AG04450 (cell line): ENCODE measurements at regions not wholly inside any gene's neighbourhood (a gene's known extent, or its start where the extent isn't known, plus 50 kb on each side); places are given as distances from the start of the nearest gene placed in this dataset.

Experiments
- CTCF ChIA-PET: fragments of 300-600, 350-600 bp; formaldehyde crosslinking; extraction: SDS; loops from one replicate; lab custom pipeline; 2022; ENCODE audit warnings: antibody characterized with exemption, inconsistent platforms; lab: Charles Lee
- POLR2A ChIA-PET: fragments of 350-600 bp; formaldehyde crosslinking; extraction: SDS; loops from one replicate; lab custom pipeline; 2021; ENCODE audit warnings: antibody characterized with exemption, inconsistent platforms; lab: Yijun Ruan, JAX
- DNase-seq: peaks from one replicate; pipeline ENCODE4 v3.0.0-alpha.2; 2011; ENCODE audit warnings: low read depth, low spot score
- H3K27ac ChIP-seq: one replicate; pipeline ENCODE4 v1.5.1; 2012; ENCODE audit warnings: low read depth, low read length, control low read depth
- H3K27me3 ChIP-seq: one replicate; pipeline ENCODE4 v1.6.0; 2012; ENCODE audit warnings: low read length; ENCODE audit not compliant: control insufficient read depth, insufficient read depth
- H3K4me3 ChIP-seq: 2 replicates; pipeline ENCODE4 v1.5.1; 2011; ENCODE audit warnings: mild to moderate bottlenecking, low read depth, low read length, control low read depth
- H3K9me3 ChIP-seq: 2 replicates; pipeline ENCODE4 v1.5.1; 2012; ENCODE audit warnings: low read length; ENCODE audit not compliant: control insufficient read depth, insufficient read depth
- TF ChIP-seq, protein P1 (sequence below): IDR thresholded peaks from 2 replicates; pipeline ENCODE4 v1.5.1; 2011; ENCODE audit warnings: low read depth, low read length, control low read depth, inconsistent platforms

DNA sequence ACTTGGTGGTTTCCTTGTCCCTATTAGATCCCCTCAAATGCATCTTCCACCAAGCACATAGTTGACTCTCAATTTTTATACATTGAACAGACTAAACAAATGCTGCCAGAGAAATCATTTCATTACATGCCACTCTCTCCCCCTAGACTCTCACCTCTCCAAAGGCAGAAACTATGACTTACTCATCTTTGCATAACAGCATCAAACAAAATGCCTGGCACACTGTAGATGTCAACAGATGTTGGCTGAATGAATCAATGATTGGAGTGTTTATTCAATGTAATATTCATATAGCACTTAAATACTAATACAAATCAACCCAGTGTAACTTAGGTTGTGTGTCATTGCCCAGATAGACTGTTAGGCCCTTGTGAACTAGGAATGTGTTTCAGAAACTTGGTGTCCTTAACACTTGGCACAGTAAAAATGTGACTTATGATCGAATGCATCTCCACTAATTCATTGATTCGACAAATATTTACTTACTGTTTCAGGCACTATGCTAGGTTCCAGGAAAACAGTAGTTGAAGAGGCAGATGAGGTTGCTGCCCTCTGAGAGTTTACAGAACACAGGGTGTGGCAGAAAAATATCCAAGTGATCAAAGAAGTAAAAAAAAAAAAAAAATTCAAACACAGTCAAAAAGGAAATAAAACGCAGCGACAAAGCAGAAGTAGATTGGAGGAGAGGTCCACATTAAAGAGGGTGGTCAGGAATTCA lies 188.5 kb upstream of the LRRN1 start:
- Histone ChIP-seq H3K9me3 (peaks cover 16% of the 10 kb centered on the region; the same call in 1 of the 2 replicates), H3K27me3 (no peaks in the 10 kb centered on the region), H3K27ac (no peak overlapping the region), H3K4me3 (no peak overlapping the region)
- ChIA-PET CTCF (no interaction called here), POLR2A (no interaction called here)
- DNase-seq = no peak
- TF ChIP-seq, protein P1, sequence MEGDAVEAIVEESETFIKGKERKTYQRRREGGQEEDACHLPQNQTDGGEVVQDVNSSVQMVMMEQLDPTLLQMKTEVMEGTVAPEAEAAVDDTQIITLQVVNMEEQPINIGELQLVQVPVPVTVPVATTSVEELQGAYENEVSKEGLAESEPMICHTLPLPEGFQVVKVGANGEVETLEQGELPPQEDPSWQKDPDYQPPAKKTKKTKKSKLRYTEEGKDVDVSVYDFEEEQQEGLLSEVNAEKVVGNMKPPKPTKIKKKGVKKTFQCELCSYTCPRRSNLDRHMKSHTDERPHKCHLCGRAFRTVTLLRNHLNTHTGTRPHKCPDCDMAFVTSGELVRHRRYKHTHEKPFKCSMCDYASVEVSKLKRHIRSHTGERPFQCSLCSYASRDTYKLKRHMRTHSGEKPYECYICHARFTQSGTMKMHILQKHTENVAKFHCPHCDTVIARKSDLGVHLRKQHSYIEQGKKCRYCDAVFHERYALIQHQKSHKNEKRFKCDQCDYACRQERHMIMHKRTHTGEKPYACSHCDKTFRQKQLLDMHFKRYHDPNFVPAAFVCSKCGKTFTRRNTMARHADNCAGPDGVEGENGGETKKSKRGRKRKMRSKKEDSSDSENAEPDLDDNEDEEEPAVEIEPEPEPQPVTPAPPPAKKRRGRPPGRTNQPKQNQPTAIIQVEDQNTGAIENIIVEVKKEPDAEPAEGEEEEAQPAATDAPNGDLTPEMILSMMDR = no peak

DNA sequence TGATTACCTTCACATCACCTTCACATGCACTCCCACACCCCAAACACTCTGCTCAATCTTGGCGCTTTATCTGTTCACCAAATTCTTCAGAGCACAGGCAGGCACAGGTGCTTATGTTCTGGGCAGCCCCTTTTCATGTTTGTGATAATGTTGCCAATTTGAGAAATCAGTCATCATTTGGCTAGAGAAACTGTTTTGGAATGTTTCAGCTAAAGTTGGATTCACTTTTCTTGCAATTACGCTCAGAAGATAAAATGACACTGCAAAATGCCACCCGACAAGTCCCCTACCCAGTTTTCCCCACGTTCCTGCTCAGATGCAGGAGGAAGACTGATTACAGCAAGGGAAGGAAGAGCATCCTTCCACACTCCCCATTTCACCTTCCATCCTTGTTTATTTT lies 192.9 kb upstream of the LRRN1 start:
- Histone ChIP-seq H3K9me3 (peaks cover 16% of the 10 kb centered on the region; the same call in 1 of the 2 replicates), H3K4me3 (no peak overlapping the region), H3K27me3 (no peaks in the 10 kb centered on the region), H3K27ac (no peak overlapping the region)
- DNase-seq = no peak
- CTCF ChIA-PET = no interaction called here
- POLR2A ChIA-PET = no interaction called here
- TF ChIP-seq, protein P1 = no peak

DNA sequence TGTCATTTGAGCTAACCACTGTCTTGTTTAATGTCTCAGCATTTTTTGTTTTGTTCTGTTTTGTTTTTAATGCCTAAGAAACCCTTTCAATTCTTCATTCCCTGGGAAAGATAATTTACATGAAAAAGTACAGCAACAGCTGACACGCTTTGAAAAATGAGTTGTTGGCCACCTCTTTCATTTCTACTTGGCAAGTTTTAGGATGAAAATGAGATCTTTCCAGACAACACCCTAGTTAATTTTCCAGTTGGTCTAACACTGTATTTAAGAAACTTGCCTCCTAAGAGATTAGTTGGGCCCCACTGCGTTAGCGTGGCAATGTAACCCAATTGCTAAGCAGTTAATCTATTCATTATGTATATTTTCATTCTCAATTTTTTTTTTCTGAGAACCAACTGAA lies 194.0 kb upstream of the LRRN1 start:
- H3K27ac ChIP-seq = no peak overlapping the region
- TF ChIP-seq, protein P1 = no peak
- no peak overlapping the region for H3K4me3 ChIP-seq
- H3K27me3 ChIP-seq = no peaks in the 10 kb centered on the region
- H3K9me3 ChIP-seq = peaks cover 23% of the 10 kb centered on the region; the same call in 1 of the 2 replicates
- ChIA-PET POLR2A (no interaction called here), CTCF (no interaction called here)
- DNase-seq = no peak

DNA sequence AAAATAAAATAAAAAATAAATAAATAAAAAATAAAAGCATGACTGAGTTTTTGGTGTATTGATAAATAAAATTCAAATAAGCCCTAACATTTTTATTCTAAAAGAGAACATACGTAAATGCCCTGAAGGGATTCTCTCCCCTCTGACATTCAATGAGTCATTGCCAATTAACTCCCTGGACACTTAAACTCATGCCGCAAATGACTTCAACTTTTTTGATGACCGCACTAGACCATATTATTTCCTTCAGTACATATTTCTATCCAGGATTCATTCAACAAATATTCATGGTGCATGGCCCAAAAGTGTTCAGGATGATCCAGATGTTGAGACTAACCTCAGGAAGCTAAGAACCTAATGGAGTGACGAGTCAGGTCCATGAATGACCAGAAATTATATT lies 195.9 kb upstream of the LRRN1 start:
- H3K4me3 ChIP-seq = no peak overlapping the region
- no peak overlapping the region for H3K27ac ChIP-seq
- no peaks in the 10 kb centered on the region for H3K27me3 ChIP-seq
- no peak for DNase-seq
- ChIA-PET CTCF (no interaction called here), POLR2A (no interaction called here)
- TF ChIP-seq, protein P1 = no peak
- H3K9me3 ChIP-seq = peaks cover 27% of the 10 kb centered on the region; the same call in 1 of the 2 replicates

DNA sequence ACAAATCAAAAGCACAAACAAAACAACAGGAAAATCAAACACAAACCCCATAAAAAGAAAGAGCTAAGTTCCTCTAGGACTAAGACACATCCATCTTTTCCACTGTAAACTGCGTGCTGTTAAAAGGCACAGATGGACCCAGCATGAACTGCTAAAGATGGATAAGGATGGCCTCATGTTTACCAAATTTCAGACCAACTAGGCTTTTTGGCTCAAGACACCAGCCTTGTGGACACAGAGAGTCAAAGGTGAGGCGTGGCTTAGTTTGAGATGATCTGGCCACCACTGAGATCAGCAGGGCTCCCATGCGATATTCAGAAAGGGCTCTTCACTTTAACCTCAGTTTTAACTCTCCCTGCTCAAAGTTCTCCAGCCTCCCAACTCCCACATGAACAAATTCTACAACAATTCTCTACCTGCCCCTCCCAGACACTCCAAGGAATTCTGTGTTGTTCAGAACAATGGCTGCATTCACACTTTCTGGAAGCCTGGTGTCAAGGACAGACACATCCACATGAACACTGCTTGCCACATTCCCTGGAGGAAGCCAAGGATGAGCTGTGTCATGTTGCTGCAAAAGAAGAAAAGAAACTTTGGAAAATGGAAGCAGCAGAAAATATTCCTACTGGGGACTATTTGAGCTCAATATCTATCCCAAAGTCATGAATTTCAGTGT lies 198.4 kb upstream of the LRRN1 start:
- no peaks in the 10 kb centered on the region for H3K27me3 ChIP-seq
- H3K27ac ChIP-seq = no peak overlapping the region
- ChIA-PET CTCF (no interaction called here), POLR2A (no interaction called here)
- H3K9me3 ChIP-seq = peaks cover 22% of the 10 kb centered on the region
- H3K4me3 ChIP-seq = no peak overlapping the region
- no peak for DNase-seq
- TF ChIP-seq, protein P1 = no peak
